HEK293T (cell line): ENCODE measurements at regions not wholly inside any gene's neighbourhood (a gene's known extent, or its start where the extent isn't known, plus 50 kb on each side); places are given as distances from the start of the nearest gene placed in this dataset.

Experiments
- CTCF ChIA-PET: fragments of 350-600 bp; formaldehyde crosslinking; extraction: SDS; loops from one replicate; lab custom pipeline; 2021; ENCODE audit warnings: antibody characterized with exemption, inconsistent platforms; lab: Yijun Ruan, JAX
- POLR2A ChIA-PET: fragments of 350-600 bp; formaldehyde crosslinking; extraction: SDS; loops from one replicate; lab custom pipeline; 2020; ENCODE audit warnings: antibody characterized with exemption, inconsistent platforms; lab: Yijun Ruan, JAX
- DNase-seq: peaks from one replicate; pipeline ENCODE4 v3.0.0; 2012; ENCODE audit warnings: mixed read lengths; ENCODE audit errors: extremely low spot score
- ARNT ChIP-seq: fragments of 450-650 bp; IDR thresholded peaks from 2 replicates; pipeline ENCODE4 v1.6.1; 2017; ENCODE audit warnings: mild to moderate bottlenecking
- BHLHE40 ChIP-seq: fragments of 450-650 bp; IDR thresholded peaks from 2 replicates; pipeline ENCODE4 v1.6.1; 2016; ENCODE audit warnings: mild to moderate bottlenecking, moderate library complexity, borderline replicate concordance
- CTBP1 ChIP-seq: fragments of 450-650 bp; IDR thresholded peaks from 2 replicates; pipeline ENCODE4 v1.6.1; 2016; ENCODE audit warnings: borderline replicate concordance
- ELF4 ChIP-seq: fragments of 450-650 bp; IDR thresholded peaks from 2 replicates; pipeline ENCODE4 v1.6.1; 2017; ENCODE audit warnings: antibody characterized with exemption
- FOXA1 ChIP-seq: fragments of 450-650 bp; IDR thresholded peaks from 2 replicates; pipeline ENCODE4 v1.6.1; 2016; ENCODE audit warnings: mild to moderate bottlenecking
- FOXK2 ChIP-seq: fragments of 450-650 bp; IDR thresholded peaks from 2 replicates; pipeline ENCODE4 v1.6.1; 2016; ENCODE audit warnings: mild to moderate bottlenecking
- FOXM1 ChIP-seq: fragments of 450-650 bp; IDR thresholded peaks from 2 replicates; pipeline ENCODE4 v1.6.1; 2017; ENCODE audit warnings: mild to moderate bottlenecking, borderline replicate concordance
- HDGF ChIP-seq: fragments of 450-650 bp; IDR thresholded peaks from 2 replicates; pipeline ENCODE4 v1.6.1; 2017; ENCODE audit warnings: antibody characterized with exemption, borderline replicate concordance
- L3MBTL2 ChIP-seq: fragments of 450-650 bp; conservative IDR thresholded peaks from 2 replicates; pipeline ENCODE4 v1.6.1; 2016; ENCODE audit warnings: mild to moderate bottlenecking
- LEF1 ChIP-seq: fragments of 450-650 bp; IDR thresholded peaks from 2 replicates; pipeline ENCODE4 v1.6.1; 2017; ENCODE audit warnings: mild to moderate bottlenecking, borderline replicate concordance
- NFRKB ChIP-seq: fragments of 450-650 bp; IDR thresholded peaks from 2 replicates; pipeline ENCODE4 v1.6.1; 2016; ENCODE audit warnings: mild to moderate bottlenecking, moderate library complexity
- SP1 ChIP-seq: fragments of 450-650 bp; IDR thresholded peaks from 2 replicates; pipeline ENCODE4 v1.6.1; 2017
- SUZ12 ChIP-seq: fragments of 450-650 bp; IDR thresholded peaks from 2 replicates; pipeline ENCODE4 v1.6.1; 2016; ENCODE audit warnings: mild to moderate bottlenecking
- TARDBP ChIP-seq: fragments of 450-650 bp; IDR thresholded peaks from 2 replicates; pipeline ENCODE4 v1.6.1; 2016
- ZNF384 ChIP-seq: fragments of 450-650 bp; IDR thresholded peaks from 2 replicates; pipeline ENCODE4 v1.6.1; 2016
- TF ChIP-seq, protein P1 (sequence below): fragments of 450-650 bp; IDR thresholded peaks from 2 replicates; pipeline ENCODE4 v1.6.1; 2016

DNA sequence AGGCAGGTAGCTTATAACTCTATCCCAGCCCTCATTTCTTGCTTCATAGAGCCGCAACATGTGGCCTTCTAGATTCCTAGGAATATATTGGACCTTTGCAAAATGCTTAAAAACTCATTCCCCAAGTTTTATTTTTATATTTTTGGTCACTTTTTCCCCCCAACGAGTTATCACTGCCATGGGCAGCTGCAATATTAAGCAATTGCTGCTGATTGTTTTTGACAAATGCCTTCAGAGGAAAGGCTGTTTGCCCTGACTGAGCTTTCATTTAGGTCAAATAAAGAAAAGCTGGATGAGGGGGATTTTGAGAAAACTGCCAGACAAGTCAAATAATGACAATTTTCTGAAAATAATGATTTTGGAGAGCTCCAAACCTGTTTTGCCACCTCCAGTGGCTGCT is 976.9 kb upstream of the MBL2 start:
- CTCF ChIA-PET, result no interaction called here
- DNase-seq, result no peak
- TF ChIP-seq CTBP1 (no peak), FOXM1 (no peak), FOXA1 (no peak), TARDBP (no peak), FOXK2 (no peak), SP1 (no peak), L3MBTL2 (no peak), HDGF (no peak), ELF4 (no peak), SUZ12 (no peak), ZNF384 (no peak), ARNT (no peak)
- TF ChIP-seq, protein P1, sequence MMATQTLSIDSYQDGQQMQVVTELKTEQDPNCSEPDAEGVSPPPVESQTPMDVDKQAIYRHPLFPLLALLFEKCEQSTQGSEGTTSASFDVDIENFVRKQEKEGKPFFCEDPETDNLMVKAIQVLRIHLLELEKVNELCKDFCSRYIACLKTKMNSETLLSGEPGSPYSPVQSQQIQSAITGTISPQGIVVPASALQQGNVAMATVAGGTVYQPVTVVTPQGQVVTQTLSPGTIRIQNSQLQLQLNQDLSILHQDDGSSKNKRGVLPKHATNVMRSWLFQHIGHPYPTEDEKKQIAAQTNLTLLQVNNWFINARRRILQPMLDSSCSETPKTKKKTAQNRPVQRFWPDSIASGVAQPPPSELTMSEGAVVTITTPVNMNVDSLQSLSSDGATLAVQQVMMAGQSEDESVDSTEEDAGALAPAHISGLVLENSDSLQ, result no peak
- POLR2A ChIA-PET, result no interaction called here

DNA sequence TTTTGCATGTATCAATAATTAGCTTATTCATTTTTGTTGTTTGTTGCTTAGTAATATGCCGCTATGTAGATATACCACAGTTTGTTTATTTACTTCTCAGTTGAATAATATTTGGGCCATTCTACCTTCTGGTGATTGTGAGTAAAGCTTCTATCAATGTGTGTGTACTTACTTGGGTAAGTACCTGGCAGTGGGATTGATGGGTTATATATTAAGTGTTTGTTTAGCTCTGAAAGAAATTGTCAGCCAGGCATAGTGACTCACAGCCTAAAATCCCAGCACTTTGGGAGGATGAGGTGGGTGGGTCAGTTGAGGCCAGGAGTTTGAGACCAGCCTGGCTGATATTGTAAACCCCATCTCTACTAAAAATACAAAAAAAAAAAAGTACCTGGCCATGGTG is 975.7 kb upstream of the MBL2 start:
- ChIA-PET CTCF (no interaction called here), POLR2A (no interaction called here)
- TF ChIP-seq ZNF384 (no peak), FOXM1 (no peak), SUZ12 (no peak), TARDBP (no peak), HDGF (no peak), CTBP1 (no peak), FOXA1 (no peak), SP1 (no peak), ELF4 (no peak), L3MBTL2 (no peak), ARNT (no peak), LEF1 (no peak), FOXK2 (no peak), BHLHE40 (no peak), NFRKB (no peak)
- TF ChIP-seq, protein P1, result no peak
- DNase-seq, result no peak

DNA sequence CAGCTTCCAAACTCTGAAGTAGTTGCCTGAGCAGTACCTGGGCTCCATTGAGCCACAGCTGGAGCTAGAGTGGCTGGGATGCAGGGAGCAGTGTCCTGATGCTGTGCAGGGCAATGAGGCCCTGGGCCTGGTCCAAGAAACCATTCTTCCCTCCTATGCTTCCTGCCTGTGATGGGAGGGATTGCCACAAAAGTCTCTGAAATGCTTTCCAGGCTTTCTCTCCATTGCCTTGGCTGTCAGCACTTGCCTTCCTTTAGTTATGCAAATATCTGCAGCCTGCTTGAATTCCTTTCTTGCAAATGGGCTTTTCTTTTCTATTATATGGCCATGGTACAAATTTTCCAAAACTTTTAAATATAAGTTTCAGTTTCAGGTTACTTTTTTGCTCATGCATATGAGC is 972.2 kb upstream of the MBL2 start:
- ChIA-PET POLR2A (no interaction called here), CTCF (no interaction called here)
- TF ChIP-seq ZNF384 (no peak), CTBP1 (no peak), ELF4 (no peak), FOXA1 (no peak), FOXM1 (no peak), SUZ12 (no peak), ARNT (no peak), L3MBTL2 (no peak), HDGF (no peak), TARDBP (no peak)
- TF ChIP-seq, protein P1, result no peak
- no peak for DNase-seq

DNA sequence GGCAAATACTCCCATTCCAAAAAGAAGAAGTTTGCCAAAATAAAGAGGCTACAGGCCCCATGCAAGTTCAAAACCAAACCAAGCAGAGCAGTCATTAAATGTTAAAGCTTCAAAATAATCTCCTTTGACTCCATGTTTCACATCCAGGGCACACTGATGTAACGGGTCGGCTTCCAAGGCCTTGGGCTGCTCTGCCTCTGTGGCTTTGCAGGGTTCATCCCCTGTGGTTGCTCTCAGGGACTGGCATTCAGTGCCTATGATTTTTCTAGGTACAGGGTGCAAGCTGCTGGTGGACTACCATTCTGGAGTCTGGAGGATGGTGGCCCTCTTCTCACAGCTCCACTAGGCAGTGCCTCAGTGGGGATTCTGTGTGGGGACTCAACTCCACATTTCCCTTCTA is 971.6 kb upstream of the MBL2 start:
- ChIA-PET POLR2A (no interaction called here), CTCF (no interaction called here)
- no peak for DNase-seq
- TF ChIP-seq TARDBP, result no peak
- TF ChIP-seq FOXM1, result no peak
- TF ChIP-seq NFRKB, result no peak
- no peak for TF ChIP-seq SUZ12
- no peak for TF ChIP-seq CTBP1
- TF ChIP-seq, protein P1, result no peak
- TF ChIP-seq ARNT, result no peak
- TF ChIP-seq LEF1, result no peak
- TF ChIP-seq FOXK2, result no peak
- no peak for TF ChIP-seq SP1

DNA sequence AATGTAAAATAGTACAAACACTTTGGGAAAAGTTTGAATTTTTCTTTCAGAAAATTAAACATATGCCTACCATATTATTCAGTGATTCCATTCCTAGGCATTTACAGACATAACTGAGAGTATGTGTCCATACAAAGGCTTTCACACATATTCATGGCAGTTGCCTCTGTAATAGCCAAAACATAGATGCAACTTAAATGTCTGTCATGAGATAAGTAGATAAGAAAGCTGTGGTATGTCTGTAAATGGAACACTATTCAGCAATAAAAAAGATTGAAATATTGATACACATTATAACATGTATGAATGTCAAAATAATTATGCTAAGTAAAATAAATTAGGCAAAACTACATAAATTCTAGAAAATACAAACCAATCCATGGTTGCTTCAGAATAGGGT is 964.5 kb upstream of the MBL2 start:
- TF ChIP-seq HDGF, result no peak
- CTCF ChIA-PET, result no interaction called here
- POLR2A ChIA-PET, result no interaction called here
- DNase-seq, result no peak

DNA sequence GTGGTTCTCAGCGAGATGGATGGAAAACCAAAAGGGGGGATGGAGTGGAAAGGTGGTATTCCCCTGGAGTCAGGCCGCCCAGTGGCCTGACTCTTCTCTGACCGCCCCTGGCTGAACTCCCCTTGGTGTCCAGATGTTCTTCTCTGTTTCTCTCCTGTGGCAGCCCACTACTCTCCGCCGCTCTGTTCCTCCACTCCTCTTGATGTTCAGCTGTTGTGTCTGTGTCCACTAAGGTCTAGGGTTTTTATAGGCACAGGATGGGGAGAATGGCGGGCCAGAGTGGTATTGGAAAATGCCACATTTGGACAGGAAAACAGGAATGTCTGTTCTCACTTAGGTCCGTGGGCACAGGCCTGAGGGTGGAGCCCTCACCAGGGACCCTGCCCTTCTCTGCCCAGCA is 954.3 kb upstream of the MBL2 start:
- no peak for DNase-seq
- ChIA-PET POLR2A (no interaction called here), CTCF (no interaction called here)
- TF ChIP-seq L3MBTL2 (no peak), ARNT (no peak), FOXK2 (no peak), FOXM1 (no peak), ZNF384 (no peak), ELF4 (no peak), NFRKB (no peak), CTBP1 (no peak), FOXA1 (no peak), BHLHE40 (no peak)
- TF ChIP-seq, protein P1, result no peak
